B cell (primary cell): ENCODE measurements at regions not wholly inside any gene's neighbourhood (a gene's known extent, or its start where the extent isn't known, plus 50 kb on each side); places are given as distances from the start of the nearest gene placed in this dataset.

ENCODE experiments used
- ATAC-seq: fragments of 200-7000 bp; cut with Tn5 transposase; one replicate; pipeline ENCODE4 v1.10.0; 2021; ENCODE audit warnings: low read depth, mild to moderate bottlenecking, moderate number of reproducible peaks, moderate library complexity
- CTCF ChIA-PET: fragments of 350-600 bp; sonication (Branson Sonifier 250); formaldehyde crosslinking; loops from one replicate; lab custom pipeline; 2021; ENCODE audit warnings: antibody characterized with exemption, inconsistent platforms; lab: Charles Lee
- POLR2A ChIA-PET: fragments of 350-600 bp; sonication (Branson Sonifier 250); formaldehyde crosslinking; loops from one replicate; lab custom pipeline; 2021; ENCODE audit warnings: antibody characterized with exemption; lab: Charles Lee
- DNase-seq: peaks from one replicate; pipeline ENCODE4 v3.0.0; 2013
- H2AFZ ChIP-seq: 2 replicates; pipeline ENCODE4 v1.6.1; 2012; ENCODE audit warnings: mild to moderate bottlenecking, low read depth, low read length; ENCODE audit not compliant: insufficient read depth, poor library complexity, severe bottlenecking
- H3K27ac ChIP-seq, 2 donors: 1 replicate in 1 of 2; 2 replicates in 1 of 2; pipeline ENCODE4 v1.5.1; 2012 to 2013; ENCODE audit warnings: low read length in 2 of 2, mild to moderate bottlenecking in 2 of 2, moderate library complexity in 1 of 2
- H3K27me3 ChIP-seq, 4 experiments: fragments of 200-600 bp in 1 of 4; sonication (generic) in 1 of 4; replicated peaks in 1 of 4; 1 replicate in 2 of 4; 2 replicates in 2 of 4; pipeline versions ENCODE4 v1.6.1 to v1.7.0; 2013 to 2016; ENCODE audit warnings: low read length in 3 of 4, mild to moderate bottlenecking in 2 of 4, mixed read lengths in 1 of 4, moderate library complexity in 1 of 4; ENCODE audit not compliant: insufficient read depth in 4 of 4, control insufficient read depth in 3 of 4; ENCODE audit errors: control extremely low read depth in 1 of 4
- H3K36me3 ChIP-seq, 2 experiments: replicated peaks in 1 of 2; 1 replicate in 1 of 2; 2 replicates in 1 of 2; pipeline versions ENCODE4 v1.6.1 to v1.7.1; 2013; ENCODE audit warnings: low read length in 1 of 2; ENCODE audit not compliant: insufficient read depth in 2 of 2, control insufficient read depth in 1 of 2; ENCODE audit errors: control extremely low read depth in 1 of 2, extremely low read depth in 1 of 2
- H3K4me1 ChIP-seq, 2 donors: fragments of 200-600 bp in 1 of 2; sonication (generic) in 1 of 2; 1 replicate in 1 of 2; 2 replicates in 1 of 2; pipeline versions ENCODE4 v1.5.1 to v1.6.1; 2013 to 2017; ENCODE audit warnings: low read length in 2 of 2; ENCODE audit not compliant: control insufficient read depth in 2 of 2, insufficient read depth in 2 of 2
- H3K4me2 ChIP-seq: replicated peaks from 2 replicates; pipeline ENCODE3; 2012; ENCODE audit warnings: mild to moderate bottlenecking, low read depth, low read length; ENCODE audit not compliant: poor library complexity, severe bottlenecking
- H3K4me3 ChIP-seq, 5 experiments: fragments of 200-600 bp in 1 of 5; sonication (generic) in 1 of 5; 1 replicate in 3 of 5; 2 replicates in 2 of 5; pipeline versions ENCODE4 v1.5.1 to v1.7.0; 2011 to 2016; ENCODE audit warnings: low read length in 4 of 5, mild to moderate bottlenecking in 4 of 5, low read depth in 2 of 5, control low read depth in 1 of 5, moderate library complexity in 1 of 5; ENCODE audit not compliant: insufficient read depth in 1 of 5; ENCODE audit errors: control extremely low read depth in 1 of 5, extremely low read depth in 1 of 5
- H3K79me2 ChIP-seq: fragments of 200-600 bp; sonication (generic); one replicate; pipeline ENCODE4 v1.6.0; 2016; ENCODE audit warnings: low read length; ENCODE audit not compliant: control insufficient read depth, insufficient read depth
- H3K9ac ChIP-seq: fragments of 200-600 bp; sonication (generic); 2 replicates; pipeline ENCODE4 v1.6.1; 2017; ENCODE audit warnings: mild to moderate bottlenecking, low read length, moderate library complexity
- H3K9me3 ChIP-seq, 3 donors: one replicate each; pipeline versions ENCODE4 v1.6.1 to v1.7.1; 2013; ENCODE audit warnings: low read length in 2 of 3; ENCODE audit not compliant: control insufficient read depth in 2 of 3, insufficient read depth in 1 of 3; ENCODE audit errors: control extremely low read depth in 1 of 3
- H4K20me1 ChIP-seq: 2 replicates; pipeline ENCODE4 v1.6.0; 2012; ENCODE audit warnings: mild to moderate bottlenecking, low read length; ENCODE audit not compliant: insufficient read depth, control insufficient read depth, poor library complexity, severe bottlenecking
- H3K27ac Mint-ChIP-seq: one replicate; pipeline ENCODE4 v1.8.0; 2021; ENCODE audit warnings: mixed read lengths
- H3K27me3 Mint-ChIP-seq: one replicate; pipeline ENCODE4 v1.8.0; 2021; ENCODE audit warnings: mixed read lengths
- H3K4me1 Mint-ChIP-seq: one replicate; pipeline ENCODE4 v1.8.0; 2021; ENCODE audit warnings: mixed read lengths
- H3K4me3 Mint-ChIP-seq: one replicate; pipeline ENCODE4 v1.8.0; 2021; ENCODE audit warnings: mixed read lengths
- H3K9me3 Mint-ChIP-seq: one replicate; pipeline ENCODE4 v1.8.0; 2022; ENCODE audit warnings: mixed read lengths; ENCODE audit not compliant: insufficient read depth
- CTCF ChIP-seq: fragments of 200-600 bp; IDR thresholded peaks from one replicate; pipeline ENCODE4 v1.8.0; 2022; ENCODE audit warnings: antibody characterized with exemption, mild to moderate bottlenecking
- EZH2 ChIP-seq: IDR thresholded peaks from 2 replicates; pipeline ENCODE4 v1.6.1; 2012; ENCODE audit warnings: borderline replicate concordance, low read depth, mild to moderate bottlenecking, moderate library complexity, low read length; ENCODE audit not compliant: insufficient read depth, poor library complexity, severe bottlenecking
- WGBS: methylation state at CpG from one replicate; pipeline ENCODE4 v1.1.5; 2013; ENCODE audit warnings: missing lambda C conversion rate; ENCODE audit not compliant: insufficient coverage; 5-methylcytosine and 5-hydroxymethylcytosine counted together
- intact Hi-C: fragments of 100-400 bp; cut with micrococcal nuclease; formaldehyde crosslinking; loops from one replicate; pipeline ENCODE4 v1.10.0; 2022

- H3K27ac Mint-ChIP-seq = no peak overlapping the region
- H3K27ac ChIP-seq = no peak overlapping the region
- DNase-seq = no peak
- peaks cover 0 to 3% (median 0%) of the 10 kb centered on the region in 3 donors for H3K9me3 ChIP-seq
- H3K9ac ChIP-seq = no peak overlapping the region
- WGBS = 80% methylated on average over 2 of the region's 2 CpGs
- no peaks in the 10 kb centered on the region for H3K36me3 ChIP-seq
- no peak overlapping the region for H3K4me3 Mint-ChIP-seq
- no peaks in the 10 kb centered on the region for H3K4me1 ChIP-seq
- H3K79me2 ChIP-seq = no peaks in the 10 kb centered on the region
- no peak for ATAC-seq
- no peaks in the 10 kb centered on the region for H3K27me3 ChIP-seq
- no peaks in the 10 kb centered on the region for H3K4me1 Mint-ChIP-seq
- no peak overlapping the region for H3K4me2 ChIP-seq
- H3K4me3 ChIP-seq = no peak overlapping the region
- ChIA-PET CTCF (no interaction called here), POLR2A (no interaction called here)
- TF ChIP-seq EZH2 = no peak
- no peak for TF ChIP-seq CTCF
- H2AFZ ChIP-seq = no peak overlapping the region
- H3K9me3 Mint-ChIP-seq = no peaks in the 10 kb centered on the region
- H3K27me3 Mint-ChIP-seq = no peaks in the 10 kb centered on the region
- intact Hi-C loops = no loop called here
- no peaks in the 10 kb centered on the region for H4K20me1 ChIP-seq
Measured at GRCh38 chr7:15780271-15780670, 93.8 kb upstream of the MEOX2 start.

- Histone ChIP-seq H3K9me3 (peaks cover 0 to 5% (median 0%) of the 10 kb centered on the region in 3 donors), H3K4me1 (no peaks in the 10 kb centered on the region), H3K4me2 (no peak overlapping the region), H3K36me3 (no peaks in the 10 kb centered on the region), H3K27ac (no peak overlapping the region), H4K20me1 (no peaks in the 10 kb centered on the region), H3K4me3 (no peak overlapping the region), H3K9ac (no peak overlapping the region), H2AFZ (no peak overlapping the region), H3K27me3 (no peaks in the 10 kb centered on the region), H3K79me2 (no peaks in the 10 kb centered on the region)
- Mint-ChIP-seq H3K9me3 (peaks cover 2% of the 10 kb centered on the region), H3K27ac (no peak overlapping the region), H3K27me3 (no peaks in the 10 kb centered on the region), H3K4me3 (no peak overlapping the region), H3K4me1 (no peaks in the 10 kb centered on the region)
- ATAC-seq (no peak), DNase-seq (no peak)
- WGBS = 10% methylated on average over 2 of the region's 2 CpGs
- TF ChIP-seq CTCF (no peak), EZH2 (no peak)
- ChIA-PET POLR2A (no interaction called here), CTCF (no interaction called here)
- intact Hi-C loops = no loop called here
Measured at GRCh38 chr7:15778191-15778590, 91.7 kb upstream of the MEOX2 start.
